ENCODE measurements at regions not wholly inside any gene's neighbourhood (a gene's known extent, or its start where the extent isn't known, plus 50 kb on each side); places are given as distances from the start of the nearest gene placed in this dataset.
"Not testable (repeated sequence)": the region's sequence is repeated elsewhere in the genome, so short reads cannot be mapped to it uniquely, and the experiment has no call there.

- DNase-seq = no peak
Observed at GRCh38 chr4:163697121-163697520, 202.6 kb downstream of the TMA16 start.

- DNase-seq = not testable (repeated sequence)
Observed at GRCh38 chr4:163700383-163700782, 205.9 kb downstream of the TMA16 start.

GRCh38 chr4:163701916-163702315 is 207.4 kb downstream of the TMA16 start:
- DNase-seq = peak; percentile 49

DNA sequence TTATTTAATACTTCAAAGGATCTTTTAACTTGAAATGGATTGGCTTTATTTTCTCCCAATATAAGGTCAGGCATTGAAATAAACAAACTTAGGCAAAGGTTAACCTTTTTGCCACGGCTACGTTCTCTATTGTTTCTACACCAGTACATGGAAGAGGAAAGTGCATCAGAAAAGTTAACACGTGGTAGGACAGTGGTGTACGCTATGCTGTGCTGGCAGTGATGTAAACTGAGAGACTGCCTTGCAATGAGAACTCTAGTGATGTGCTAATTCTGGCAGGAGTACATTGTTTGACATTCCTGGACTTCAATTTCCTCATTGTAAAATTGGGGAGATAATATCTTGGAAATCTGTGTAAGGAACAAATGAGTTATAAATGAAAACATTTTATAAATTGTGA is 208.2 kb downstream of the TMA16 start:
- no peak for DNase-seq

DNA sequence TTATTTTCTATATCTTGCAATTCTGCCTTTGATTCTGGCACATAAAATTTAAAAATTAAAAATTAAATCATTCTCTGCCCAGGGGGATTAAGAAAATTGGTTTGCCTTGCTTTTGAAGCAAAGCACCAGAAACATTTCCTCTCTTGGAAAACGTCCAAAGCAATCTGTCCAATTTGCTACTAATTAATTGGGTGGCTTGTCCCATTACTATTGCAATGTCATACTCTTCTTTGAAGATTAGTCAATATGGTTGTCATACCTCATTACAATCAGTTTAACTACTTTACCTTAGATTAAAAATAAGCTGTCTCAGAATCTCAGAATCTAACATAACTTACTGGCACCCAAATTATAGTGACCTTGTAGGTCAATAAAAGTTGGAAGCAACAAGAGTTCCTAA is 208.8 kb downstream of the TMA16 start:
- DNase-seq = peak; percentile 45

GRCh38 chr4:163707873-163708272 is 213.4 kb downstream of the TMA16 start:
- peak; percentile 14 for DNase-seq

DNA sequence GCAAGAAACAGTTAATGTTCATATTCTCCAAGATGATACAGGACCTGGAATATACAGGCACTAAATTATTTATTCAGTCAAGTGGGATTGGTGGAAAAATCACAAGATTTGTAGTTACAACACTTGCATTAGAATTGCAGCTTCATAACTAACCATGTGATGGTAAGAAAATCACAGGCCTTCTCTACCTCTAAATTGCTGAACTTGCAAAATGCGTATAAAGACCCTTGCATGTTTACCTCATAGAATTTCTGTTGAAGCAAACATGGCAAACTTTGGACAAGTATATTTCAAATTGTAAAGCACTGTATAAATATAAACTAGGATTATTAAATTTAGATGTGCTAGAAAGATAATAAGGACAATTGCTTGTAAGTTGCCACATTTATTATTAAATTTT is 215.1 kb downstream of the TMA16 start:
- DNase-seq = no peak

GRCh38 chr4:163710158-163710557 is 215.7 kb downstream of the TMA16 start:
- DNase-seq = no peak

DNA sequence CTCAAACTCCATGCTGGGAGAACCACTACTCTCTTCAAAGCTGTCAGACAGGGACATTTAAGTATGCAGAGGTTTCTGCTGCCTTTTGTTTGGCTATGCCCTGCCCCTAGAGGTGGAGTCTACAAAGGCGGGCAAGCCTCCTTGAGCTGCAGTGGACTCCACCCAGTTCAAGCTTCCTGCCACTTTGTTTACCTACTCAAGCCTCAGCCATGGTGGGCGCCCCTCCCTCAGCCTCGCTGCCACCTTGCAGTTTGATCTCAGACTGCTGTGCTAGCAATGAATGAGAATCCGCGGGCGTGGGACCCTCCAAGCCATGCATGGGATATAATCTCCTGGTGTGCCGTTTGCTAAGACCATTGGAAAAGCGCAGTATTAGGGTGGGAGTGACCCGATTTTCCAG is 230.0 kb downstream of the TMA16 start:
- not testable (repeated sequence) for DNase-seq

- no peak for DNase-seq
Observed at GRCh38 chr4:163726641-163727040, 232.2 kb downstream of the TMA16 start.

- no peak for DNase-seq
Observed at GRCh38 chr4:163731071-163731470, 236.6 kb downstream of the TMA16 start.

GRCh38 chr4:163732473-163732872 is 238.0 kb downstream of the TMA16 start:
- DNase-seq = no peak

GRCh38 chr4:163736876-163737275 is 242.4 kb downstream of the TMA16 start:
- no peak for DNase-seq

- DNase-seq = not testable (repeated sequence)
Observed at GRCh38 chr4:163737846-163738245, 243.4 kb downstream of the TMA16 start.

DNA sequence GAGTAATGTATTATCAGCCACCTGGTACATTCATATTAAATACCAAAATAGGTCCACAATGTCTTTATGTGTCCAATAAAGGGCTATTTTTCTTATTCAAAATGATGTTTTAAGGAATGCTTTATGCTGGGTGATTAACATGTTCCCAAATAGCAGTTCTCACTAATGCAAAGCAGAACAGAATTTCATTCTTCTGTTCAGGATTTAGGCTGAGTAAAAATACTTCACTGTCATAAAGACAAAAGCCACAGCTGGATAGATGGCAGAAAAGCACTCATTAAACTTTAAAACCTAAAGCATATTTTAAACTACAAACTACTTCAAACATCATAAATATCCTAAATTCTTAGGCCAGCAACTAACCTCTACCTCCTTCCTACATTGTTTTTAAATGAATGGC is 244.0 kb downstream of the TMA16 start:
- no peak for DNase-seq

DNA sequence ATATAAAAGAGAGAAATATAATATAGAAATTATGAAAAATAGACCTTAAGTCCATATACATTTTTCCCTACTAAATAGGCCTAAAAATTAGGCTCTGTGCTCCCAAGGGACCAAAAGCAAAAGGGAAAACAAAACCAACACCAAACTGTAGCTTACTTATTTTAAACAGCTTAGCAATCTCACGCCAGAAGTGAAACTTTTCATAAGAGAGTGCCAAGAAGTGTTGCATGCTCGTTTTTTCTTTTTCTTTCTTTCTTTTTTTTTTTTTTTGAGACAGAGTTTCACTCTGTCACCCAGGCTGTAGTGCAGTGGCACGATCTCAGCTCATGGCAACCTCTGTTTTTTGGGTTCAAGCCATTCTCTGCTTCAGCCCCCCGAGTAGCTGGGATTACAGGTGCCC is 250.4 kb downstream of the TMA16 start:
- DNase-seq = no peak

- DNase-seq = no peak
Observed at GRCh38 chr4:163747293-163747692, 252.8 kb downstream of the TMA16 start.

DNA sequence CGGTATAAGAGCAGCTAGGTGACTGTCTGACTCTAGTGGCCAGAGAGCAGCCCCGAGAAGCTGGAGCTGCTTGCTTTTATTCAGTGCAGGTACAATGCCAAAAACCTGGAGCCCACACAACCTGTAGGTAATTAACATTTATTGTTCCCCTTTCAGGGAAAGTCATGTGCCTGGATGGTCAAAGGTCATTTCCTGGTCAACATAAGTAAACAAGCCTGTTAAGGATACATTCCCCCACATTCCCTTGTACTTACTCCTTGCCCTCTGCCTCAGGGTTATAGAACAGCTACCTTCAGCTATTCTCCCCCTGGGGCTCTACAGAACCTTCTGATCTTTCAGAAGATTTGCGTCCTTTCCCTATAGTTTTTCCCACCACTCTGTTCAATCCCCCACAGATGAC is 253.4 kb downstream of the TMA16 start:
- no peak for DNase-seq

GRCh38 chr4:163748449-163748848 is 254.0 kb downstream of the TMA16 start:
- DNase-seq = peak; percentile 40

- DNase-seq = peak; percentile 19
Observed at GRCh38 chr4:163755013-163755412, 260.5 kb downstream of the TMA16 start.

DNA sequence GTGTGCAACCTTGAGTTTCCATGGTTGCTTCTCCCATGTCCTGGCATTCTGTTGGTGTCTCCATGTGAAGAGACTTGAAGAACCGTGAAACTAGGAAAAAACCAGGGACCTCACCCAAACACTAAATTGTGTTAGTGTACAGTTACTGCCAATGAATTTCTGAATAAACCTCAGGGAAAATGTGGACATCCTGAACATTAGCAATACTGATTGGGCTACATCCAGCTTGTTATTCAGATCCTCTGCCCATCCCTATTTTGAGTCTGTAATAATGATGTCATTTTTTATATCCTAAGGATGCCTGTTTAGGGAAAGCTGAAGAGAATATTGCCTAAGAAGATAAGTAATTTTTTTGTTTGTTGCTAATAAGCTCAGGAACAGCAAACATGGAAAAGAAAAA is 262.7 kb downstream of the TMA16 start:
- DNase-seq = no peak

GRCh38 chr4:163758032-163758431 is 263.5 kb downstream of the TMA16 start:
- peak; percentile 12 for DNase-seq

- no peak for DNase-seq
Observed at GRCh38 chr4:163762741-163763140, 268.3 kb downstream of the TMA16 start.

GRCh38 chr4:163764569-163764968 is 270.1 kb downstream of the TMA16 start:
- no peak for DNase-seq

DNA sequence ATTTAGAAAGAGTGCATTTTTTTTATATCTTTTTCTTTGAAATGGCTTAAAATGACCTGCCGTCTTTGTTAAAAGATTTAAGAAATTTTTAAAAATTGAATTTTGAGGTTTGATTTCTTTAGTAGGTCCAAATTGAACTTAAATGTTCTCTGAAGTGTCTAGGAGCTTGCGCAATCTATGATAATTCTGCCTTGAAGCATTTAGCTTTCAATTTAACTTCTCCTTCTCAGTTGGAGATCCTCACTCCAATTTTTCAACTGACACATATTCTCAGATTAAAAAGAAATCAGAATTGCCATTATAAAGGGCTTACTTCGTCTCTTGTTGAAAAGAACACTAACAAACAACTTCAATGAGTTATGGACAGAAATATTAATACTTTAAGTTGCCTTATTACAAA is 273.5 kb downstream of the TMA16 start:
- DNase-seq = no peak

DNA sequence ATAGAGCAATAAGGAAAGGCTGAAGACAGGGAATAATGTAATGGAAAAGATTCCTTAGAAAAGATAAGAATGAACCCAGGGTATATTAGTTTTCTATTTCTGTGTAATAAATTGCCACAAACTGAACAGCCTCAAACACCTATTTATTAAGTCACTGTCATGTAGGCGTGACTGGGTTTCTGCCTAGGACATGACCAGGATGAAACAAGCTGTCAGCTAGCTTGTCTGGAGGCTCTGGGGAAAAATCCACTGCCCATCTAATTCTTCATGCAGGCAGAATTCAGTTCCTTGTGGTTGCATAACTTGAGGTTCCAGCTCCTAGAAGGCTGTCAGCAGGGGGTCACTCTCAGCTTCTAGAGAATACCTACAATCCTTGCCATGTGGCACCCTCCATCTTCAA is 277.7 kb downstream of the TMA16 start:
- no peak for DNase-seq
